H1 (cell line): ENCODE measurements at regions not wholly inside any gene's neighbourhood (a gene's known extent, or its start where the extent isn't known, plus 50 kb on each side); places are given as distances from the start of the nearest gene placed in this dataset.

Source experiments
- CTCF ChIA-PET: fragments of 300-600 bp; sonication (Branson Sonifier 250); formaldehyde crosslinking; loops from one replicate; lab custom pipeline; 2021; ENCODE audit not compliant: partially characterized antibody; lab: Charles Lee
- POLR2A ChIA-PET: fragments of 300-600 bp; sonication (Branson Sonifier 250); formaldehyde crosslinking; loops from one replicate; lab custom pipeline; 2021; ENCODE audit warnings: inconsistent platforms; ENCODE audit not compliant: partially characterized antibody; lab: Charles Lee
- DNase-seq, 2 experiments: peaks; one replicate each; pipeline versions ENCODE4 v3.0.0 to v3.0.0-alpha.2; 2010 to 2022; ENCODE audit warnings: low spot score in 2 of 2, low read depth in 1 of 2, mixed read lengths in 1 of 2
- FAIRE-seq: peaks from 2 replicates; lab custom pipeline; 2011; peaks lifted over from hg19 to GRCh38; lab: Jason Lieb, UNC
- H2AFZ ChIP-seq: 2 replicates; pipeline ENCODE4 v1.8.1; 2012; ENCODE audit warnings: low read length, inconsistent platforms
- H2AK5ac ChIP-seq: 2 replicates; pipeline ENCODE4 v1.6.1; 2013; ENCODE audit warnings: low read depth, low read length
- H2BK120ac ChIP-seq: replicated peaks from 2 replicates; pipeline ENCODE3; 2013; ENCODE audit warnings: low read depth, low read length, inconsistent platforms
- H2BK12ac ChIP-seq: 2 replicates; pipeline ENCODE4 v1.6.1; 2013; ENCODE audit warnings: low read depth, low read length
- H2BK15ac ChIP-seq: 2 replicates; pipeline ENCODE4 v1.6.1; 2013; ENCODE audit warnings: low read length
- H2BK20ac ChIP-seq: 2 replicates; pipeline ENCODE4 v1.6.1; 2013; ENCODE audit warnings: low read length
- H2BK5ac ChIP-seq: 2 replicates; pipeline ENCODE4 v1.6.1; 2013; ENCODE audit warnings: low read depth, low read length
- H3K14ac ChIP-seq: 2 replicates; pipeline ENCODE4 v1.6.1; 2013; ENCODE audit warnings: inconsistent platforms; ENCODE audit not compliant: insufficient read length
- H3K18ac ChIP-seq: 2 replicates; pipeline ENCODE4 v1.6.1; 2013; ENCODE audit warnings: low read length; ENCODE audit errors: extremely low read depth
- H3K23ac ChIP-seq: 2 replicates; pipeline ENCODE4 v1.6.1; 2013; ENCODE audit warnings: inconsistent platforms; ENCODE audit not compliant: insufficient read length
- H3K23me2 ChIP-seq: 2 replicates; pipeline ENCODE4 v1.6.1; 2013; ENCODE audit warnings: low read depth, low read length
- H3K27ac ChIP-seq: 2 replicates; pipeline ENCODE4 v1.6.1; 2011; ENCODE audit warnings: low read depth, low read length, inconsistent platforms
- H3K27me3 ChIP-seq, 4 experiments: replicated peaks in 1 of 4; 1 replicate in 1 of 4; 2 replicates in 3 of 4; pipeline versions ENCODE4 v1.6.1 to v1.8.1; 2011 to 2013; ENCODE audit warnings: low read length in 3 of 4, mild to moderate bottlenecking in 3 of 4, inconsistent platforms in 2 of 4, mixed read lengths in 2 of 4, moderate library complexity in 1 of 4; ENCODE audit not compliant: control insufficient read depth in 3 of 4, insufficient read depth in 3 of 4; ENCODE audit errors: extremely low read depth in 1 of 4
- H3K36me3 ChIP-seq, 4 experiments: 2 replicates each; pipeline versions ENCODE4 v1.6.1 to v1.8.1; 2011 to 2013; ENCODE audit warnings: mild to moderate bottlenecking in 4 of 4, low read length in 3 of 4, moderate library complexity in 2 of 4, control low read depth in 1 of 4, inconsistent platforms in 1 of 4; ENCODE audit not compliant: insufficient read depth in 4 of 4, control insufficient read depth in 2 of 4
- H3K4ac ChIP-seq: replicated peaks from 2 replicates; pipeline ENCODE3; 2013; ENCODE audit warnings: low read length, low read depth, mixed read lengths, inconsistent platforms; ENCODE audit not compliant: insufficient read length
- H3K4me1 ChIP-seq, 4 experiments: replicated peaks in 1 of 4; 1 replicate in 1 of 4; 2 replicates in 3 of 4; pipeline versions ENCODE4 v1.6.1 to v1.8.1; 2011 to 2013; ENCODE audit warnings: low read length in 3 of 4, inconsistent platforms in 2 of 4, mixed read lengths in 1 of 4; ENCODE audit not compliant: insufficient read depth in 4 of 4, control insufficient read depth in 3 of 4
- H3K4me2 ChIP-seq, 2 experiments: 2 replicates each; pipeline versions ENCODE4 v1.6.1 to v1.8.1; 2011 to 2013; ENCODE audit warnings: low read depth in 2 of 2, low read length in 2 of 2, control low read depth in 1 of 2, inconsistent platforms in 1 of 2, mild to moderate bottlenecking in 1 of 2; ENCODE audit not compliant: insufficient read depth in 1 of 2
- H3K4me3 ChIP-seq, 4 experiments: fragments of 200-600, 300-600 bp in 1 of 4; sonication (generic), shearing (Covaris generic), sonication (Bioruptor Twin) in 1 of 4; 2 replicates each; pipeline versions ENCODE4 v1.5.1 to v1.8.1; 2011 to 2016; ENCODE audit warnings: low read length in 4 of 4, low read depth in 3 of 4, control low read depth in 2 of 4, inconsistent platforms in 2 of 4, mild to moderate bottlenecking in 2 of 4, mixed read lengths in 1 of 4, moderate library complexity in 1 of 4; ENCODE audit not compliant: insufficient read depth in 2 of 4; ENCODE audit errors: extremely low read depth in 1 of 4
- H3K56ac ChIP-seq: replicated peaks from 2 replicates; pipeline ENCODE3; 2013; ENCODE audit warnings: low read depth, mild to moderate bottlenecking, mixed read lengths, low read length, inconsistent platforms; ENCODE audit not compliant: insufficient read length
- H3K79me1 ChIP-seq: 2 replicates; pipeline ENCODE4 v1.6.1; 2013; ENCODE audit warnings: low read depth, low read length, control low read depth
- H3K79me2 ChIP-seq, 2 experiments: 2 replicates each; pipeline versions ENCODE4 v1.6.1 to v1.8.1; 2012 to 2013; ENCODE audit warnings: low read length in 2 of 2, mild to moderate bottlenecking in 2 of 2, inconsistent platforms in 1 of 2; ENCODE audit not compliant: insufficient read depth in 2 of 2, control insufficient read depth in 1 of 2
- H3K9ac ChIP-seq, 4 experiments: replicated peaks in 1 of 4; 1 replicate in 1 of 4; 2 replicates in 3 of 4; pipeline versions ENCODE4 v1.6.1 to v1.8.1; 2011 to 2013; ENCODE audit warnings: low read depth in 3 of 4, low read length in 3 of 4, control low read depth in 2 of 4, mild to moderate bottlenecking in 2 of 4, moderate library complexity in 2 of 4, inconsistent platforms in 1 of 4; ENCODE audit errors: extremely low read depth in 1 of 4
- H3K9me3 ChIP-seq, 2 experiments: 2 replicates each; pipeline versions ENCODE4 v1.6.1 to v1.8.1; 2012 to 2013; ENCODE audit warnings: mild to moderate bottlenecking in 2 of 2, moderate library complexity in 2 of 2, control low read depth in 1 of 2, inconsistent platforms in 1 of 2, low read depth in 1 of 2, low read length in 1 of 2, mixed read lengths in 1 of 2; ENCODE audit not compliant: insufficient read depth in 2 of 2
- H4K20me1 ChIP-seq, 2 experiments: replicated peaks in 1 of 2; 2 replicates each; pipeline versions ENCODE3 to v1.8.1; 2011 to 2013; ENCODE audit warnings: inconsistent platforms in 2 of 2, low read length in 2 of 2, mild to moderate bottlenecking in 1 of 2; ENCODE audit not compliant: insufficient read depth in 2 of 2, control insufficient read depth in 1 of 2
- H4K5ac ChIP-seq: 2 replicates; pipeline ENCODE4 v1.6.1; 2013; ENCODE audit warnings: low read length, low read depth, mixed read lengths, inconsistent platforms; ENCODE audit not compliant: insufficient read length
- H4K8ac ChIP-seq: 2 replicates; pipeline ENCODE4 v1.8.0; 2013; ENCODE audit warnings: mild to moderate bottlenecking, moderate library complexity, low read length, inconsistent platforms; ENCODE audit not compliant: insufficient read depth; ENCODE audit errors: extremely low read depth
- H4K91ac ChIP-seq: replicated peaks from 2 replicates; pipeline ENCODE3; 2013; ENCODE audit warnings: low read length, mixed read lengths, inconsistent platforms; ENCODE audit not compliant: insufficient read length
- BCL11A ChIP-seq, 2 experiments: IDR thresholded peaks; one replicate each; pipeline ENCODE4 v1.6.1; 2011; ENCODE audit warnings: low read depth in 2 of 2, low read length in 2 of 2, mild to moderate bottlenecking in 2 of 2
- BRCA1 ChIP-seq: IDR thresholded peaks from 2 replicates; pipeline ENCODE4 v1.6.1; 2012; ENCODE audit warnings: low read depth, low read length, improper control_type of control experiment
- CTBP2 ChIP-seq: IDR thresholded peaks from 2 replicates; pipeline ENCODE4 v1.7.0; 2011; ENCODE audit warnings: borderline replicate concordance, mild to moderate bottlenecking, moderate library complexity, mixed read lengths, low read length; ENCODE audit not compliant: insufficient read depth, insufficient read length
- GTF2F1 ChIP-seq: IDR thresholded peaks from 2 replicates; pipeline ENCODE4 v1.6.1; 2012; ENCODE audit warnings: low read depth, low read length, improper control_type of control experiment, borderline replicate concordance
- HDAC6 ChIP-seq: IDR thresholded peaks from one replicate; pipeline ENCODE4 v1.7.1; 2012; ENCODE audit warnings: low read depth, mild to moderate bottlenecking, inconsistent platforms, low read length, moderate library complexity
- JUN ChIP-seq: IDR thresholded peaks from 2 replicates; pipeline ENCODE4 v1.6.1; 2011; ENCODE audit warnings: low read depth, mild to moderate bottlenecking, improper control_type of control experiment, low read length
- JUND ChIP-seq: IDR thresholded peaks from 2 replicates; pipeline ENCODE4 v1.6.1; 2011; ENCODE audit warnings: mild to moderate bottlenecking, improper control_type of control experiment, low read length
- POLR2AphosphoS5 ChIP-seq: IDR thresholded peaks from 2 replicates; pipeline ENCODE4 v1.6.1; 2011; ENCODE audit warnings: low read depth, low read length
- RAD21 ChIP-seq, 2 experiments: IDR thresholded peaks in 1 of 2; conservative IDR thresholded peaks in 1 of 2; 2 replicates each; pipeline ENCODE4 v1.6.1; 2011; ENCODE audit warnings: low read depth in 2 of 2, low read length in 2 of 2, improper control_type of control experiment in 1 of 2, inconsistent platforms in 1 of 2, mild to moderate bottlenecking in 1 of 2, moderate library complexity in 1 of 2
- RFX5 ChIP-seq: IDR thresholded peaks from 2 replicates; pipeline ENCODE4 v1.6.1; 2011; ENCODE audit warnings: low read depth, low read length, improper control_type of control experiment, borderline replicate concordance
- RNF2 ChIP-seq: fragments of 200-900, 300-1000 bp; sonication (generic); IDR thresholded peaks from 2 replicates; pipeline ENCODE4 v1.7.1; 2016; ENCODE audit warnings: borderline replicate concordance, low read depth, mild to moderate bottlenecking, antibody characterized with exemption, low read length; ENCODE audit not compliant: poor library complexity, severe bottlenecking; ENCODE audit errors: missing control alignments
- RXRA ChIP-seq: IDR thresholded peaks from 2 replicates; pipeline ENCODE4 v1.6.1; 2011; ENCODE audit warnings: low read depth, mild to moderate bottlenecking, low read length, moderate library complexity; ENCODE audit not compliant: insufficient read depth
- WGBS, 2 experiments: shearing (Covaris generic) in 1 of 2; methylation state at CpG; one replicate each; pipeline versions ENCODE4 v1.1.6 to v1.1.7; 2013 to 2015; ENCODE audit warnings: low lambda C conversion rate in 2 of 2, mixed read lengths in 2 of 2, inconsistent platforms in 1 of 2, low coverage in 1 of 2, missing lambda C conversion rate in 1 of 2; ENCODE audit not compliant: insufficient replicate concordance in 2 of 2, insufficient coverage in 1 of 2, insufficient read length in 1 of 2; ENCODE audit errors: extremely low coverage in 1 of 2, missing lambda C conversion rate in 1 of 2; 5-methylcytosine and 5-hydroxymethylcytosine counted together
- TF ChIP-seq, protein P1 (sequence below): IDR thresholded peaks from 2 replicates; pipeline ENCODE4 v1.6.1; 2011; ENCODE audit warnings: low read length, improper control_type of control experiment

DNA sequence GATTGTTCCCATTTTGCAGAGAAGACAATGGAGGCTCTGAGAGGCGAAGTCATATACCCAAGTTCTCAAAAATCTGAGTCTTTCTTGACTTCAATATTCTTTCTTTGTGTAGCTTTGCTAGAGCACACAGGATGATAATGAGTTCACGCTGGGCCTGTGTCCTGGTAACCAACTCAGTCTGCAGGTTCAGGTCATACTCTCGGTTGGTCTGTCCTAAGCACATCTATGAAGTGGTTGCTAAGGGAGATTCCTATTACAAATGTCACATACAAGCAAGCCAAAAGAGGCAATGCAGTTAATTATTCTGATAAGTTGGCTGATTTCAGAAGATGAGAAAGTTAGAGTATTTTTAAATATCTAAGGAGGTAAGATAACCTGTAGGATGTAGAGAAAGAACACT is 481.0 kb downstream of the SOX6 start:
- no peaks in the 10 kb centered on the region for H3K27me3 ChIP-seq
- H2BK20ac ChIP-seq: no peak overlapping the region
- H3K79me2 ChIP-seq: no peaks in the 10 kb centered on the region
- H3K4ac ChIP-seq: no peak overlapping the region
- POLR2A ChIA-PET: no interaction called here
- no peak overlapping the region for H3K14ac ChIP-seq
- no peak overlapping the region for H4K8ac ChIP-seq
- CTCF ChIA-PET: interaction anchor here (1.0 to 2.4 kb wide), 6 partner anchors 10 to 226 kb away, joined by 3 to 9 read pairs (median 4); no protein-coding TSS in a partner anchor
- H3K4me1 ChIP-seq: peaks cover 0 to 8% (median 5%) of the 10 kb centered on the region in 4 experiments; a peak in 4 of 7 replicates
- H2BK120ac ChIP-seq: no peak overlapping the region
- H3K9ac ChIP-seq: no peak overlapping the region
- H4K91ac ChIP-seq: no peak overlapping the region
- 96% methylated on average over 3 of the region's 3 CpGs; no CpG with 5 or more reads in 1 of the 2 experiments for WGBS, 2 experiments
- no peak overlapping the region for H2AFZ ChIP-seq
- no peaks in the 10 kb centered on the region for H4K20me1 ChIP-seq
- no peaks in the 10 kb centered on the region for H3K23me2 ChIP-seq
- no peak overlapping the region for H3K18ac ChIP-seq
- DNase-seq: no peak
- H3K9me3 ChIP-seq: no peaks in the 10 kb centered on the region
- FAIRE-seq: no peak
- H3K36me3 ChIP-seq: no peaks in the 10 kb centered on the region
- H3K79me1 ChIP-seq: no peaks in the 10 kb centered on the region
- H2BK12ac ChIP-seq: no peak overlapping the region
- H3K27ac ChIP-seq: no peak overlapping the region
- no peak overlapping the region for H4K5ac ChIP-seq
- H2AK5ac ChIP-seq: no peak overlapping the region
- no peak overlapping the region for H2BK5ac ChIP-seq
- H3K56ac ChIP-seq: no peak overlapping the region
- no peak overlapping the region for H2BK15ac ChIP-seq
- H3K23ac ChIP-seq: no peak overlapping the region
- H3K4me3 ChIP-seq: no peak overlapping the region
- no peak overlapping the region for H3K4me2 ChIP-seq
- TF ChIP-seq BCL11A (IDR thresholded peaks at IDR 0.05; ENCODE audit: low read depth in 2 of 2, low read length in 2 of 2) (no peak), BRCA1 (no peak), CTBP2 (no peak), RXRA (no peak), JUND (no peak), RNF2 (no peak), JUN (no peak), RAD21 (IDR thresholded peaks at IDR 0.05 in 1 of 2, conservative IDR thresholded peaks at IDR 0.05 in 1 of 2; ENCODE audit: low read depth in 2 of 2, low read length in 2 of 2) (no peak), POLR2AphosphoS5 (no peak), GTF2F1 (no peak), RFX5 (no peak), HDAC6 (no peak)
- TF ChIP-seq, protein P1, sequence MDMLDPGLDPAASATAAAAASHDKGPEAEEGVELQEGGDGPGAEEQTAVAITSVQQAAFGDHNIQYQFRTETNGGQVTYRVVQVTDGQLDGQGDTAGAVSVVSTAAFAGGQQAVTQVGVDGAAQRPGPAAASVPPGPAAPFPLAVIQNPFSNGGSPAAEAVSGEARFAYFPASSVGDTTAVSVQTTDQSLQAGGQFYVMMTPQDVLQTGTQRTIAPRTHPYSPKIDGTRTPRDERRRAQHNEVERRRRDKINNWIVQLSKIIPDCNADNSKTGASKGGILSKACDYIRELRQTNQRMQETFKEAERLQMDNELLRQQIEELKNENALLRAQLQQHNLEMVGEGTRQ: no peak
